Smooth muscle cell of the brain vasculature (primary cell): ENCODE measurements at regions not wholly inside any gene's neighbourhood (a gene's known extent, or its start where the extent isn't known, plus 50 kb on each side); places are given as distances from the start of the nearest gene placed in this dataset.

Experiments used
- DNase-seq: peaks from one replicate; pipeline ENCODE4 v3.0.0-alpha.2; 2012; ENCODE audit warnings: low read depth, low spot score

DNA sequence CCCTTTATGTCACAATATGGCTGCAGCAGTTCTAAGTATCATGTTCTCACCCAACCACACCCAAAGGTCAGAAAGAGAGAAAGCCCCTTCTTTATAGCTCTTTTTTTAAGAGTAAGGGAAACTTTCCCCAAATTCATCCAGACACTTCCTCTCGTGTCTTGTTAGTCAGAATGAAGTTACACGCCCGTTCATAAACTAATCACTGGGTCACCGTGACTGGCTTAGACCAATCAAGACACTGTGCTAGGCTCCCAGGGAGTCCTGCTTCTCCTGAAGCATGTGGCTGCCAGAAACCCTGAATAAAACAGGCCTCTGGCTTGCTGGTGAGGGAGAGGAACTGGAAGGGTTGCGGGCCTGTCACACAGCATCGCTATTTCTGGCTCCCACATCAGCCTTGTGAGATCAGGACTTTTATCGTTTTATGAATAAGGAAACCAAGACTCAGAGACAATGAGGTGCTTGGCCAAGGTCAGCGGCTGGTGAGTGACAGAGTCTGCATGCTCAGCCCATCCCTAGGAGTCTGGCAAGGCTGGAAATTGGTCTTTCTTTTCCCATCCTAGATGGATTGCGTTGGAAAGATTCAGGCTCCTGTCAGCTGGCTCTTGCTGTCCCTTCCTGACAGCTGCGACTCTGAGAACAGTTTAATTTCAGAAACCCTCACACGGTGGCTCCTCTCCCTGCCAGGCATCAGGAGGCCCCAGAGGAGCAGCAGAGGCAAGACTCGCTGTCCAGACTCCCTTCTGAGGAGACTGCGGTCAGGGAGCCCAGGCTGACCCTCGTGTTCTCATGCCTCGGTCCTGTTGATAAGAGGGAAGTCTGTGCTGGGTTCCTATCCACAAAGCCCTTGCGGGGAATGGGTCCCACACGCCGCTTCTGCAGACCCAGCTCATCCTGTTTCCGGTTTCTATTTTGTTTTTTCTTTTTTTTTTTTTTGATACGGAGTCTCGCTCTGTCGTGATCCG lies 104.5 kb upstream of the TAF1B start:
- no peak for DNase-seq

DNA sequence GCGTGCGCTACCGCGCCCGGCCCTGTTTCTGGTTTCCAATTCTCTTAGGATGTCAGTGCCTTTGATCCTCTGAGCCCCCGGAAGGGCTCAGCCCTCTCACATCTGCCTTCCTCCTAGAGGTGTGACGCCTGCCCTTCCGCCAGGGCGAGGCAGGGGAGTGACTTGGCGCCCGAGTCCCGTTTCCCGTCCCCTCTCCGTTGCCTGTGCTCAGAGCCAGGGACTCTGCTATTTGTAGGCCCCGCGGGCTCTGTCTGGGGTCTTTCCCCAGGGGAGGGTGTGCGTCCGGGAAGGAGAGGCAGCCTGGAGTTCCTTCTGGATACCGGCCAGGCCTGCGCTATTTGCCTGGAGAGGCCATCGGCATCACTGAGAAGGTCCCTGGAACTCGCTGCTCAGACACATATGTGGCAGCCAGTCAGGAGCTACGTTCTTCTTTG lies 103.7 kb upstream of the TAF1B start:
- DNase-seq: no peak

DNA sequence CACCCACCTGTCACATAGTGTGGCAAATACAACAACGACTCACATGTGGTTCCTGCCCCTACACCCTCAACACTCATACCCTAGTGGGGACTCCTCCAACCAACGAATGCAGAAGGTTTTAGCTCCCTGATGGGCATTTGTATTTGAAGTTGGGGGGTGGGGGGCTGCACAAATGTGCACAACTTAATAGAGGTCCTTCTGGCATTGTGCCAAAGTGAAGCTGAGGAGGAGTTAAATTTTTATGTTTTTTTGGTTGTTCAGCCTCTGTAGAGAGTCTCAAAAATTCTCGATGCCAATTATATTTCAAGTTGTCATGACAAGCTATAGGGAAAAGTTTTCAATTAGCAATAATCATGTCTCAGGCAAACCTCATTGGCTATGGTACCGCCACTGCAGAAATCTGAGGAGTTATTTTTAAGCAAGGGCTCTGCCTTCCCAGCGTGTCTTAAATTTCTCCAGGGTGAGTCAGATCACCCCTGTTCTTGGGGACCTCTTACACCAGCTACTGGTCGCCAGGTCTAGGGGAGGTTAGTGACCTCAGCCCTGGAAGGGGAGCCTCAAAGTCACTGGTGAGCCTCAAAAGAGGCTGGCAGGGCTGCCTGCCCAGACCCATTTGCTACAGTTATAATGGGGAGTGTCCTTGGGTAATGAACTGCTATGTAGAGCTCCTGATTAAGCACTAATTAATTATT lies 102.7 kb upstream of the TAF1B start:
- no peak for DNase-seq

DNA sequence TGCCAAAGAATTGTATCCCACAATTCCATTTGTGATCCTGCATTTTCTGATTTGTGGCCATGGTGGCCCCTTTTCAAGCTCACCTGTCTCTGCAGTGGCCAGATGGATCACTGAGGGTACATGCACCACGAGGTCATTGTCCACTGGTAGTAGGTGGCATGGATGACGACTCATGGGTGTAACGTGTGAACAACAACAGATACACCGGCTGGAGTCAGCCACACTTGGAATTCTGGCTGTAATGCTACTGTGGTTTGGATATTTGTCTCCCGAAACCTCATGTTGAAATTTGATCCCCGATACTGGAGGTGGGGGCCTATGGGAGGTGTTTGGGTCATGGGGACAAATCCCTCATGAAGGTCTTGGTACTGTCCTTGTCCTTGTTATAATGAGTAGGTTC lies 102.2 kb upstream of the TAF1B start:
- DNase-seq: no peak

DNA sequence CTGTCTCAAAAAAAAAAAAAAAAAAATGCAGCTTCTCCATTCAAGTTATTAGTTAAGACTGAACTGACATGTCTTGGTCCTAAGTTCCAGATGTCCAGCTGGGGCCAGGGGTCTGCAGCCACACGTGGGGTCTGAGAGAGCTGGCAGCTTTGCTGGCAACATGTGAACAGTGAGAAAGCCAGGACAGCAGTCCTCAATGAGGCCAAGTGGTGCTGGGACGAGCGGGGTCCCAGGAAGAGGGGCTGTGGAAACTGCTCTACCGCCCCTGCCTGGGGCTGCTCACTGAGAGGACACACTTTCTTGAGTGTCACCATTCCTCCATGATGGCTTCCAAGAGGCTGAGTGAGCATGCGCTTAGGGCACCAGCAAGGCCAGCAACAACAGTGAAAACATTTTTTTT lies 100.7 kb upstream of the TAF1B start:
- DNase-seq: no peak

DNA sequence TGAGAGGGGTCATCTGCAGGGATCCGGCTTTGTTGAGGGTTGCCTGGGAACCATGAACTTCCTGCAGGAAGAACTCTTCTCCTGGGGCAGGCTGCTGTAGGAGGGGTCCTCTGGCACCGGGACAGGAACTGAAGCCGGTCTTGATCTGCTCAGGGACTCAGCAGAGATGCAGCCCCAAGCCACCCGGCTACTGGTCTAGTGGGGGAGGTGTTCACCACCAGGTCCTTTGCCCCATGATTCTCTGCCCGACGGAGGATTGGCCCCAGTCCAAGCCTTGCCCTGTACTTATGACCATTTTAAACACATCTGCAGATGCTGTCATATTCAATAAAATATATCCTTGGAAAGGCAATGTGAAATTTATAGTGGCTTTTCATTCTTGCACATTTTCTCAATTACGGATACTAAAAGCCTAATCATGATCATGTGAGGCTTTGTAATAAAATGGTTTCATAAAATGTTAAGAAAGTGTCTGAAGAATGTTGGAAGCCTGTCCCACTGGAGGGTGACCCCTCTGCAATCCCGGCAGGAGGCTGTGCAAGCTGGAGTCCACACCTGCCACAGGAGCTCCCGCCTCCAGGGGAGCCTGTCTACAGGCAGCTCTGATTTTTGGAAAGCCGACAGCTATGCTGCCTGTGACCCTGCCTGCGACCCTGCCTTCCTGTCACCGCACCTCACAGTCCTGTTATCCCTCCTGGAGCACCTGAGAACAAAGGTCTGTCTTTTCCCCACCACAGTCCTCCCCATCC lies 98.8 kb upstream of the TAF1B start:
- no peak for DNase-seq

DNA sequence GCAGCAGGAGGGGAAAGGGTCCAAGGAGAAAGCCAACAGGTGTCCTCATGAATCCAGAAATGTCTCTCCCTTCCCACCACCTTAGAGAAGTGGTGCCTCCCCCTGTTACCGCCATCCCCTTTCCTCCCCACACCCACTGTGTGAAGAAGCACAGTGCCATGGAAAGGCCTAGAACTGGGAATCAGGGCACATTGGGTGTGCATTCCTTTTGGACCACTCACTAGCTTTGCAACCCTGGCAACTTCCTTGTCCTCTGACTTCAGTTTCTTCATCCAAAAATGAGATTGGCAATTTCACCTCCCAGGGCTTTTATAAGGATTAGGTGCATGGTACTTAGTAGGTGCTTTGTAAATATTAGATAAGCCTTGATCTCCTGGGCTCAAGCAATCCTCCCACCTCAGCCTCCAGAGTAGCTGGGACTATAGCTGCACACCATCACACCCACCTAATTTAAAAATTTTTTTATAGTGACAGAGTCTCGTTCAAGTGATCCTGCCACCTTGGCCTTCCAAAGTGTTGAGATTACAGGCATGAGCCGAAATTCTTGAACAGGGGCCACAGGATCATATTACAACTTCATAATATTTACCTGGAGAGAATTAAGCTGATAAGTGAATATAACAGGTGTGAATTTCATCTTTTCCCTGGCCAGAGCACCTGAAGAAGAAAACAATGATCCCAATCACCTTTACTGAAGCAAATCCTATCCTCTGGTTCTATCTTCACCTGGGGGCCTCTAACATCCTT lies 97.9 kb upstream of the TAF1B start:
- no peak for DNase-seq

DNA sequence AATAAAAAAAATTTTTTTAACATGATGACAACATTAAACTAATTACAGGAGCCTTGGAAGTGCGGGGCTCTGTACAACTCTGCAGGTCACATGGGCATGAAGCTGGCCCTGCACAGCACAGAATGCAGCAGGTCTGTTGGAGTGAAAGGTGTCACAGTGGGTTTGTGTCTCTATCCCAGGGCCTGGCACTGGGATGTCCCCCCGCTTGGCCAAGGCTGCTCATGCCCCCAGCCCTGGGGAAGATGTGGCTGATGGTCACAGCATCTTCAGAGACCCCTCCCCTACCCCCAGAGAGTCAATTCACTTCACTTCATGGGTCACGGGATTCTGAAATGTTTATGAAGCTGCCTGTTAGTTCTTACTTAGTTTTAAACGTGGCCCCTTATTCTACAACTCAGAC lies 95.9 kb upstream of the TAF1B start:
- no peak for DNase-seq

DNA sequence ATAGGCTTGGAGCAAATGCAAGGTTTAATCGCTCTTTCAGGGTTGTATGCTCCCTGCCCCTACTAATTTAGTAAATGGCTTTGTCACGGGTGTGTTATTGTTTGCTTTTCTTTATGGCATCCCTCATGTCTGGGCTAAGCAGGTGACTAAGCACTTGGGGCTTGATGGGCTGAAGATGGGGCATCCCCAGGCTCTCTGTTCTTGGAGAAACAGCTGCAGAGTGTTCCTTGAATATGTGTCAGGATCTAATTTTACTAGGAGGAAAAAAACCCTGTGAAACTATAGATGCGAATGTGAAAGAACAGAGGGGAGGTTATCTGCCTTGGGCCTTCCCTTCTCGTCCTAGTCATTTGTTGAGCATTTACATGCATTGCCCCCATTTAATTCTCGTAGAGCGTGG lies 94.7 kb upstream of the TAF1B start:
- DNase-seq: no peak

DNA sequence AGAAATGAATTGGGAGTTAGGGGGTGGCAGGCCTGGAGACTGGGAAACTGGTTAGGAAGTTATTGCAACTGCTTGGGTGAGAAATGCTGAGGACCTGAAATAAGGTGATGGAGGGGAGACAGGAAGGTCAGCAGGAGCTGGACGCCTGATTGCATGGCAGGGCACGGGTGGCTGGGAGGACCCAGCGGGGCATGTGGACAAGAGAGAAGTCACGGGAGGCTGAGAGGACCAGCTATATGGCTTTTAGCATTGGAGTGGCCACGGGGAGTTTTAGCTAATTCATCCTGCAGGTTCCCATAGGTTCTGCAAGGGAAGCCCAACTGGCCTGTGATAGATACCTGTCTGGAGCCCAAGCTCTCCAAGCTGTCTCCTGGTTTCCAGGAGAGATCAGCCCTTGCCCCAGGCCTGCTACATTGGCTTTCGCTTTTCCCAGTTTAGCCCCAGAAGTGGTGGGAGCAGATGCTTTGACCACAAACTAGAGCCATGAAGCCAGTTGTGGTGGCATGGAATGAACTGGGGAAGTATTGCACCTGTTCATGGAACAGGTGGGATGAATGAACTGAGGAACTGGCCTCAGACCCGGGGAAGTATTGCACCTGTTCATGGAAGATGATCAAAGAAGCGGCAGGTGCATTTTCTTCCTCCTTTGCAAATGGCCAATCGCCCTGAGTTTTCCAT lies 93.6 kb upstream of the TAF1B start:
- DNase-seq: no peak

DNA sequence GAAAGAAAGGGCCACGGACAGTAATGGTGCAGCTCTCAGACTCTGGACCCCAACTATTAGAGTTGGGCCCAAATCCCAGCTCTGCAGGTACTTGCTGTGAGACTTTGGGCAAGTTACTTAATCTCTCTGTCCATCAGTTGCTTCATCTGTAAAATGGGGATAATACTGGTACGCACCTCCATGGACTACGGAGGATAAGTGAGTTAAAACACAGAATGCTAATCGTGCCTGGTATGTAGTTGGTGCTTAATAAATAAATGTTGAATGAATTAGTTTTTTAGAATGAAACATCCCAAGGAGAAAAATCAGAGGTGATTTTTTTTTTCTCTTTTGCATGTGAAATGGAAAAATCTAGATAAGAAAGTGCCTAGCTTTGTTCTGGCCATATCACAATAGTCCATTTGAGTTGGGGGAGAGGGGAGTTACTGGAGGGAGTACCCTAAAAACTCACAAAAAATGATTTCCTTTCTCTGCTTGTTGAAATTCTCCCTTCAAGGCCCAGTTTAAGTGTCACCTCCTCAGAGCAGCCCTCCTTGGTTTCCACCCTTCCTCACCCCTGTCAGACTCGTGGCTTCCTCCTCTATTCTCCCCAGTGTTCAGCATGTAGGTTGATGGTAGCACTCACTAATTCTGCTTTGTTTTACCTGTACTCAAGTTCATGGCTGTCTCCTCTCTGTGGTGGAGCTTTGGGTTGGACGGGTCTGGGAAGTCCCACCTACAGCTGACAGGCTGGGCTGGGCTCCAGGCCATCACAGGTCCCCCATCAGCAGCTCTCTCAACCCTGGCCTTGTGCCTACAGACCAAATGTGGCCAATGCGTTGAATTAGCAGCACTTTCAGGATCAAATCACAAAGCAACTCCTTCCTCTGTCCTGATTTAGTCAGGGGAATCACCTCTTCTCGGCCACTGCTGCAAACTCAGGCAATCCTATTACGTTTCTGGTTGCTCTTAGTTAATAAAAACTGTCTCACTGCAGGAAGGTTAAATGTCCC lies 92.8 kb upstream of the TAF1B start:
- DNase-seq: no peak

DNA sequence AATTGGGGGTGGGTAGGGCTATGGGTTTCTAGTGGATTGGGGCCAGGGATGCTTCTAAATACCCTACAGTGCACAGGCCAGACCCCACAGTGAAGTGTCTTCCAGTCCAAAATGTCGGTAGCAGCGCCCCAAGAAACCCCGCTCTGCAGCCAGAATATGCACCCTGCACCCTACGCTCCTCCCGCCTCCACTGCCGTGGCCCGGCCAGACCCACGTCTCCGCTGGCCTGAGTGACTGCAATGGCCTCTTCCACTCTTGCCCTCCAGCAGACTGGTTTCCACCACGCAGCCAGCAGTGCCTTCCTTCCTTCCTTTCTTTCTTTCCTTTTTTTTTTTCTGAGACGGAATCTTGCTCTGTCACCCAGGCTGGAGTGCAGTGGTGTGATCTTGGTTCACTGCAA lies 91.4 kb upstream of the TAF1B start:
- no peak for DNase-seq

DNA sequence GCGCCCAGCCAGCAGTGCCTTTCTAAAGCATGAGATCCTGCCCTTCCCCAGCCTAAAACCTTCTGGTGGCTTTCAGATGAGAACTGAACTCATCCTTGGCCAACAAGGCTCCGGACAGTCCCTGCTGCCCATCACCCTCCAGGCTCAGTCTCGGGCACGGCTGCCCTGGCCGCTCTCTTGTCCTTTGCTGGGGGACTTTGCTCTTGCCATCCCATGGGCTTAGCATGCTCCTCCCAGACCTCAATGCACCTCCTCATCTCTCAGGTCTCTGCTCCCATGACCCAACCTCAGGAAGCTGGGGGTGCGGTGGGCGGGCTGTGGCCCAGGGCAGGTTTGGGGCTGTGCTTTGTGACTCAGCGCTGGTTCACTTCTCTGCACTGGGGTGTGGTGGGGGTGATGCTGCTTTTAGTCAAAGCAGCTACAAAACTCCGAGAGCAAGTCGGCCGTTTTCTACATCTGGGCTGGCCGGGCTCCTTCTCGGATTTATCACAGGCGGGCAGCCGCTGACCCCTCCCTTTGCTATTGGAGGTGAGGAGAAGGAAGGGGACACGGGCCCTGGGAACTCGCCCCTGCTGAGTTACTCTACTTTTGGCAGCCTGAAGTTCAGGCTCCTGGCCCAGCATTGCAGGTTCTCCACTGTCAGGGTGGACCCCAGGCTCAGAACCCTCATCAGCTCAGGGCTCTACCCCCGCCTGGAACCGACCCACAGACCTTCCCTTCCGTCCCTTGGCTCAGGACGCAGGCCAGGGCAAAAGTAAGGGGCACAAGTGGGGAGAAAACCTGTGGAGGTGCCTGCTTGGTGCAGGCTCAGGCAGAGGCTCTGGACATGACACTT lies 90.6 kb upstream of the TAF1B start:
- DNase-seq: no peak

DNA sequence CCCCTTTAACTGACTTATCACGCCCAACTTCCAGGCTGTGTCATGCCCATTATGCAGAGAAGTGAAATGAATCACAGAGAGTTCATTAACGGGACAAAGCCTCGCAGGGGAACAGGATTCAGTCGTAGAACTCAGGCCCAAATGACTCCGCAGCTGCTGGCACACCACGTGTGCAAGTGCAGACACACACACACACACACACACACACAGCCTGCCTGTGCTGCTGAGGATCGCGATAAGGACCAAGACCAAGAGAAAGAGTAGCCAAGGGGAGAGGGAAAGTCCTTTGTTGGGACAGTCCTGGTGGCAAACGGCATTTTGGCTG lies 90.0 kb upstream of the TAF1B start:
- no peak for DNase-seq

DNA sequence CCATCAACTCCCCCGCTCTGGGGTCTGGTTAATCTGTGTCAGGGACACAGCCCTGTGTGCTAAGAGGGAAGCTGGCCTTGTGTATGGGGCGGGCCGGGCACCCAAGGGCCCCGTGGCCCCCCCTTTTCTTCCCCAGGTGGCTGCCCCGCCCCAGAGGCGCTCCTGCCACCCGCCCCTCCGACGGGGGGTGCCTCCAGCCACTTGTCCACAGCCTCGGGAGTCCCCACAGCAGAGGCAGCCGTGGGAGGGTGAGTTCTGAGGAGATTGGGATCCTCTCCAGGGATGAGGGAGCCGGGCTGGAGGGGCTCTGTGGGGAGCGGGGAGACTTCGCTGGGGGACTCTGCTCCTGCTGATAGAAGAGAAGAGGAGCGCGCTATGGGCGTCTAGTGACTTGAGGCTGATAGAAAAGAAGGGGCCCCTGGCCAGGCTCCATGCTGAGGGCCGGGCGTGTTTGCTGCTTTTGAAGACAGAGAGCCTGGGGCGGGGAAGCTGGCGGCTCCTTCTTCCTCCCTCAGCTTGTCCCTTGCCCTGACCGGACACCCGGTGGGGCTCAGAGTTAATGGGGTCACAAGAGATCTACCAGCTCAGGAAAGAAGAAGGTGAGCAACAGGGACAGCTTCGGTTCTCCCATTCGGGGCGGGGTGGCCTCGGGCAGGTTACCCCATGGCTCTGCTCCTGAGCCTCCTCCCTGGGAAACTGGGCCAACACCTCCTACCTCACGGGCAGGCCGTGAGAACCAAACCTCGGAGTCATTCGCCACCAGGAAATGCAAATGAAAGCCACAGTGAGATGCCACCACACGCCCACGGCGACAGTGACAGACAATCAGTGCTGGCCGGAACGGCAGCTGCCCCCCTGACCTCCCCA lies 89.4 kb upstream of the TAF1B start:
- no peak for DNase-seq

DNA sequence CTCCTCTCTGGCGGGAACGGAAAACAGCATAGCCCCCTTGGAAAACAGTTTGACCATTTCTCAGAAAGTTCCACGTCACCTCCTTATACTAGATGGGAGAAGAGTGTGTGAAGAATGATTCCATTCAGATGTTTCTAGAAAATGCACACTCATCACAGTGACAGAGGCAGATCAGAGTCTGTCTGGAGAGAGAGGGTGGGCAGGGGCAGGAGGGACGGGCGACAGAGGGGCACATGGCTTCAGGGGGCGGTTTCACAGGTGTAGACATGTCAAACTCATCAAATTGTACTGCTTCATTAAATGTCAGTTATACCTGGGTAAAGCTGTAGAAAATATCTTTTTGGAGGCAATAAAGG lies 88.8 kb upstream of the TAF1B start:
- DNase-seq: no peak

DNA sequence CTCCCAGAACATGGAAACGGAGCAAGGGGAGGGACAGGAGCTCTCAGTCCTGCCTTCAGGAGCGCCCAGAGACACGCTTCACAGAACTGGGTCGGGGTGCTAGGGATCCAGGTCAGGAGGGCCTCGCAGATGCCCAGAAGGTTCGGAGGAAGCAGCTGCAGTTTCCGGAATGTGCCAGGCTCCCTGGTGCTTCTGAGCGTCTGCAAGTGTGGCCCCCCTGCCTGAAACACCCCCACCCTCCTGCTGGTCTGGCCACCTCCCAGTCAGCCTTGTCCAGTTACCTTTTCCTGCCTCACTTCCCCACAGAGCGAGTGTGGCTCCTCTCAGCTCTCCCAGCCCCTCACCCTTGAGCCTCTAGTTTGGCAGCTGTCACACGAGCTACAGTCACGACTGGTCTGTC lies 88.3 kb upstream of the TAF1B start:
- no peak for DNase-seq

DNA sequence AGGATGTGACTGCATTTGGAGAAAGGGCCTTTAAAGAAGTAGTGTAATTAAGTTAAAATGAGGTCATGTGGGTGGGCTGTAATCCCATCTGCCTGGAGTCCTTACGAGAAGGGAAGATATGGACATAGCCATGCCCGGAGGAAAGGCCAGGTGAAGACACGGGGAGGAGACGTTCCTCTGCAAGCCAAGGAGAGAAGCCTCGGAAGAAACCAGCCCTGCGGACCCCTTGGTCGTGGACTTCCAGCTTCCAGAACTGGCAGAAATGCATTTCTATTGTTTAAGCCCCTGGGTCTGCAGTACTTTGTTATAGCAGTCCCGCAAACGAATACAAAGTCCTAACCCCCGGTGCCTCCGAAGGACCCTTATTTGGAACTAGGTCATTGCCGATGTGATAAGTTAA lies 87.6 kb upstream of the TAF1B start:
- DNase-seq: no peak
